ENCODE measurements at regions not wholly inside any gene's neighbourhood (a gene's known extent, or its start where the extent isn't known, plus 50 kb on each side); places are given as distances from the start of the nearest gene placed in this dataset.

- no peak for DNase-seq
- no peak overlapping the region for H3K4me3 ChIP-seq
- H3K27me3 ChIP-seq (ENCODE audit: low read depth): no peaks in the 10 kb centered on the region
- no peaks in the 10 kb centered on the region for H3K4me1 ChIP-seq
- no peak overlapping the region for H3K27ac ChIP-seq
- no peak for ATAC-seq
- intact Hi-C loops (cut with DNase I): no loop called here
- H3K36me3 ChIP-seq: no peaks in the 10 kb centered on the region
- no peak for TF ChIP-seq CTCF (IDR thresholded peaks at IDR 0.05)
- no peaks in the 10 kb centered on the region for H3K9me3 ChIP-seq
These were observed 435.3 kb downstream of the MDFIC start for GRCh38 chr7:115356999-115357702.

- intact Hi-C loops (cut with DNase I): no loop called here
These were observed 434.3 kb downstream of the MDFIC start for GRCh38 chr7:115356139-115356746.

GRCh38 chr7:115354925-115355324 lies 433.0 kb downstream of the MDFIC start:
- H3K4me1 ChIP-seq: no peaks in the 10 kb centered on the region
- intact Hi-C loops (cut with DNase I): no loop called here
- H3K4me3 ChIP-seq: no peak overlapping the region
- no peaks in the 10 kb centered on the region for H3K27me3 ChIP-seq (ENCODE audit: low read depth)
- H3K9me3 ChIP-seq: no peaks in the 10 kb centered on the region
- ATAC-seq (no peak), DNase-seq (no peak)
- no peaks in the 10 kb centered on the region for H3K36me3 ChIP-seq
- no peak for TF ChIP-seq CTCF (IDR thresholded peaks at IDR 0.05)
- H3K27ac ChIP-seq: no peak overlapping the region

More at GRCh38 chr7:115356139-115356746, 434.3 kb downstream of the MDFIC start:
- no peaks in the 10 kb centered on the region for H3K27me3 ChIP-seq (ENCODE audit: low read depth)
- H3K27ac ChIP-seq: no peak overlapping the region
- no peak overlapping the region for H3K4me3 ChIP-seq
- DNase-seq (no peak), ATAC-seq (no peak)
- no peaks in the 10 kb centered on the region for H3K36me3 ChIP-seq
- H3K4me1 ChIP-seq: no peaks in the 10 kb centered on the region
- peak; percentile 29 for TF ChIP-seq CTCF (IDR thresholded peaks at IDR 0.05)
- no peaks in the 10 kb centered on the region for H3K9me3 ChIP-seq

- Histone ChIP-seq H3K27me3 (ENCODE audit: low read depth) (no peaks in the 10 kb centered on the region), H3K4me1 (no peaks in the 10 kb centered on the region), H3K36me3 (no peaks in the 10 kb centered on the region), H3K4me3 (no peak overlapping the region), H3K27ac (no peak overlapping the region), H3K9me3 (no peaks in the 10 kb centered on the region)
- ATAC-seq (no peak), DNase-seq (no peak)
- TF ChIP-seq CTCF (IDR thresholded peaks at IDR 0.05): no peak
- intact Hi-C loops (cut with DNase I): no loop called here
These were observed 430.5 kb downstream of the MDFIC start for GRCh38 chr7:115352375-115352774.

GRCh38 chr7:115350764-115351163 lies 428.9 kb downstream of the MDFIC start:
- TF ChIP-seq CTCF (IDR thresholded peaks at IDR 0.05): no peak
- no peaks in the 10 kb centered on the region for H3K4me1 ChIP-seq
- H3K36me3 ChIP-seq: no peaks in the 10 kb centered on the region
- intact Hi-C loops (cut with DNase I): no loop called here
- H3K27ac ChIP-seq: no peak overlapping the region
- no peak for DNase-seq
- ATAC-seq: no peak
- H3K27me3 ChIP-seq (ENCODE audit: low read depth): no peaks in the 10 kb centered on the region
- no peak overlapping the region for H3K4me3 ChIP-seq
- no peaks in the 10 kb centered on the region for H3K9me3 ChIP-seq

Data from lower lobe of right lung (tissue), 2 donors.